ENCODE measurements at regions not wholly inside any gene's neighbourhood (a gene's known extent, or its start where the extent isn't known, plus 50 kb on each side); places are given as distances from the start of the nearest gene placed in this dataset.
"Not testable (repeated sequence)": the region's sequence is repeated elsewhere in the genome, so short reads cannot be mapped to it uniquely, and the experiment has no call there.

DNA sequence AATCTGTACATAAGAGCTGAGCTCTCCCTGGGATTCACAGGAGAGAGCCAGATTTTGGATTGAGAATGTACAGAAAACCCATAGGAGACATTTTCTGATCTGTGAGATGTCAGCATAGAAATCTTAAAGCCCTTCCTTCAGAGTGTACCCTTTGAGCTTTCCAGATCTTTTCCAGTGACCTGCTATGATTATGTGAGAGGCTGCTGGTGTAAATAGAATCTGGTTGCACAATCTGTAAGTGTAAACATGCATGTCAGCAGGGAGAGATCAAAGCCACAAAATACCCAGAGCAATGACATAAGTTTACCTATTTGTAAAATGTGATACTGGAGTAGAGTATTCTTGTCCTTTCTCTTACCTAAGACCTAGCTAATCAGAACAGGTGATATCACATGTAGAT is 471.9 kb downstream of the FOXD4L5 start:
- not testable (repeated sequence) for DNase-seq

- not testable (repeated sequence) for DNase-seq
Measured at GRCh38 chr9:64778667-64779066, 506.3 kb downstream of the FOXD4L5 start.

- not testable (repeated sequence) for DNase-seq
Measured at GRCh38 chr9:64776269-64776668, 508.7 kb downstream of the FOXD4L5 start.

- DNase-seq = peak; percentile 4 to 40 (median 17)
Measured at GRCh38 chr9:64774813-64775793, 509.9 kb downstream of the FOXD4L5 start.

GRCh38 chr9:64774004-64774812 is 510.8 kb downstream of the FOXD4L5 start:
- peak in 2 of 3 donors; percentile 11 to 13 for DNase-seq

DNA sequence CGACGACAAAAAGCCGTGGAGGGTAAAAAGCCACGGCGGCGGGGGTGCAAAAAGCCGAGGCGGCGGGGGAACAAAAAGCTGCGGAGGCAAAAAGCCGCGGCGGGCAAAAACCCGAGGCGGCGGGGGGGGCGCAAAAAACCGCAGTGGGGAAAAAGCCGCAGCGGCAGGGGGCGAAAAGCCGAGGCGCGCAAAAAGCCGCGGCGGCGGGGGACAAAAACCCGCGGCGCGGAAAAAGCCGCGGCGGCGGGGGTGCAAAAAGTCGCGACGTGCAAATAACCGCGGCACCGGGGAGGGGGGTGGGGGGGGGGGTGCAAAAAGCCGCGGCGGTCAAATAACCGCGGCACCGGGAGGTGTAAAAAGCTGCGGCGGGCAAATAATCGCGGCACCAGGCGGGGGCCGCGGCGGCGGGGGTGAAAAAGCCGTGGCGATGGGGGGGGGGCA is 511.5 kb downstream of the FOXD4L5 start:
- DNase-seq = peak in 1 of 3 donors; percentile 13

DNA sequence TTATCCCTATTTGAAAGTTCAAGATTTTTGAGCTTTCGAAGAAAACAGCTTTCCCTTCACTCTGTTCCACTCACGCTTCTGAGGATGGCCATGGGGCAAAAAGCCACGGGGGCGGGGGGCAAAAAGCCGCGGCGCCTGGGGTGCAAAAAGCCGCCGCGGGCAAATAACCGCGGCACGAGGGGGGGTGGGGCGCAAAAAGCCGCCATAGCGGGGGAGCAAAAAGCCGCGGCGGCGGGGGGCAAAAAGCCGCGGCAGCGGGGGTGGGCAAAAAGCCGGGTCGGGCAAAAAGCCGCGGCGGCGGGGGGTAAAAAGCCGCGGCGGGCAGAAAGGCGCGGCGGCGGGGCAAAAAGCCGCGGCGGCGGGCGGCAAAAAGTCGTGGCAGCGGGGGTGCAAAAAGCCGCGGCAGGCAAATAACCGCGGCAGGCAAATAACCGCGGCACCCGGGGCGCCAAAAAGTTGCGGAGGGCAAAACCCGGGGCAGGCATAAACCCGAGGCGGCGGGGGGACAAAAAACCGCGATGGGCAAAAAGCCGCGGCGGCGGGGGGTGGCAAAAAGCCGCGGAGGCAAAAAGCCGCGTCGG is 512.2 kb downstream of the FOXD4L5 start:
- peak in 1 of 3 donors; percentile 4 for DNase-seq

GRCh38 chr9:64772123-64772736 is 512.8 kb downstream of the FOXD4L5 start:
- DNase-seq = not testable (repeated sequence)

All from suppressor macrophage treated with lipopolysaccharide for 1 hour (primary cell).